ENCODE measurements at regions not wholly inside any gene's neighbourhood (a gene's known extent, or its start where the extent isn't known, plus 50 kb on each side); places are given as distances from the start of the nearest gene placed in this dataset.

DNA sequence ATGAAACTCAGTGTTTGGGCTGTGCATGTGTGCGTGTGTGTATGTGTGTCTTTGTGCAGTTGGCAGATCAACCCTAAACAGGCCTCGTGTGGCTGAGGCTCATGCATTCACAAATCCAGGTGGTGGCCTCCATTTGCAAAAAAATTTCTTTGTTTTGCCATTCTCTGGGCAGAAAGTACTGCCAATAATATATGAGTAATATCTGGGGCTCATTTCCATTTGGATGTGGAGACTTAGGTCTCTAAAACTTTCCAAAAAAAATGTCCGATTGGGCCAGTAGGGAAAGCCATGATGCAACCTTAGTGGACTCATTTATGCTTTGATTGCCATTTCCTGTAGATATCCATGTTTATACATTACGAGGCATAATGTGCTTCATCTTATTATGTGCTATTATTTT is 77.9 kb upstream of the RPS23 start:
- TF ChIP-seq, protein P1, sequence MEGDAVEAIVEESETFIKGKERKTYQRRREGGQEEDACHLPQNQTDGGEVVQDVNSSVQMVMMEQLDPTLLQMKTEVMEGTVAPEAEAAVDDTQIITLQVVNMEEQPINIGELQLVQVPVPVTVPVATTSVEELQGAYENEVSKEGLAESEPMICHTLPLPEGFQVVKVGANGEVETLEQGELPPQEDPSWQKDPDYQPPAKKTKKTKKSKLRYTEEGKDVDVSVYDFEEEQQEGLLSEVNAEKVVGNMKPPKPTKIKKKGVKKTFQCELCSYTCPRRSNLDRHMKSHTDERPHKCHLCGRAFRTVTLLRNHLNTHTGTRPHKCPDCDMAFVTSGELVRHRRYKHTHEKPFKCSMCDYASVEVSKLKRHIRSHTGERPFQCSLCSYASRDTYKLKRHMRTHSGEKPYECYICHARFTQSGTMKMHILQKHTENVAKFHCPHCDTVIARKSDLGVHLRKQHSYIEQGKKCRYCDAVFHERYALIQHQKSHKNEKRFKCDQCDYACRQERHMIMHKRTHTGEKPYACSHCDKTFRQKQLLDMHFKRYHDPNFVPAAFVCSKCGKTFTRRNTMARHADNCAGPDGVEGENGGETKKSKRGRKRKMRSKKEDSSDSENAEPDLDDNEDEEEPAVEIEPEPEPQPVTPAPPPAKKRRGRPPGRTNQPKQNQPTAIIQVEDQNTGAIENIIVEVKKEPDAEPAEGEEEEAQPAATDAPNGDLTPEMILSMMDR (IDR thresholded peaks at IDR 0.05 in 2 of 3, conservative IDR thresholded peaks at IDR 0.05 in 1 of 3; ENCODE audit: control insufficient read depth in 2 of 3, extremely low read depth in 1 of 3, insufficient read depth in 1 of 3, low read depth in 3 of 3, low read length in 3 of 3), result no peak
- TF ChIP-seq SREBF2 (IDR thresholded peaks at IDR 0.05; ENCODE audit: low read length), result no peak
- TF ChIP-seq SMAD1 (IDR thresholded peaks at IDR 0.05; ENCODE audit: low read depth, partially characterized antibody), result no peak

Measured in GM12878 (cell line).